BE2C (cell line): ENCODE measurements at regions not wholly inside any gene's neighbourhood (a gene's known extent, or its start where the extent isn't known, plus 50 kb on each side); places are given as distances from the start of the nearest gene placed in this dataset.

Source experiments
- DNase-seq: peaks from one replicate; pipeline ENCODE4 v3.0.0-alpha.2; 2020
- H3K27me3 ChIP-seq: fragments of 250-450 bp; sonication (Bioruptor Pico); 2 replicates; pipeline ENCODE4 v1.5.1; 2020; ENCODE audit warnings: mild to moderate bottlenecking
- H3K36me3 ChIP-seq: fragments of 250-450 bp; sonication (Bioruptor Pico); 2 replicates; pipeline ENCODE4 v1.5.1; 2020; ENCODE audit warnings: mild to moderate bottlenecking
- H3K4me1 ChIP-seq: fragments of 250-450 bp; sonication (Bioruptor Pico); 2 replicates; pipeline ENCODE4 v1.5.1; 2020
- H3K4me3 ChIP-seq: 2 replicates; pipeline ENCODE4 v1.5.1; 2011; ENCODE audit warnings: low read depth, low read length
- H3K9me3 ChIP-seq: fragments of 250-450 bp; sonication (Bioruptor Pico); 2 replicates; pipeline ENCODE4 v1.5.1; 2020
- CTCF ChIP-seq: IDR thresholded peaks from 2 replicates; pipeline ENCODE4 v1.5.1; 2012; ENCODE audit warnings: mild to moderate bottlenecking, low read depth, low read length

GRCh38 chr11:127223633-127224032 lies 223.1 kb upstream of the KIRREL3 start:
- H3K9me3 ChIP-seq = no peaks in the 10 kb centered on the region
- no peak for TF ChIP-seq CTCF

GRCh38 chr11:127223026-127223425 lies 222.5 kb upstream of the KIRREL3 start:
- H3K4me1 ChIP-seq = no peaks in the 10 kb centered on the region
- DNase-seq = no peak
- H3K4me3 ChIP-seq = no peak overlapping the region
- H3K27me3 ChIP-seq = no peaks in the 10 kb centered on the region
- TF ChIP-seq CTCF = no peak
- no peaks in the 10 kb centered on the region for H3K9me3 ChIP-seq
- H3K36me3 ChIP-seq = no peaks in the 10 kb centered on the region

More at GRCh38 chr11:127223633-127224032, 223.1 kb upstream of the KIRREL3 start:
- no peak for DNase-seq
- Histone ChIP-seq H3K4me3 (no peak overlapping the region), H3K4me1 (no peaks in the 10 kb centered on the region), H3K36me3 (no peaks in the 10 kb centered on the region), H3K27me3 (no peaks in the 10 kb centered on the region)

- TF ChIP-seq CTCF = no peak
- no peak for DNase-seq
- no peaks in the 10 kb centered on the region for H3K27me3 ChIP-seq
- H3K9me3 ChIP-seq = no peaks in the 10 kb centered on the region
- no peaks in the 10 kb centered on the region for H3K36me3 ChIP-seq
- H3K4me1 ChIP-seq = no peaks in the 10 kb centered on the region
- no peak overlapping the region for H3K4me3 ChIP-seq
These were observed 219.1 kb upstream of the KIRREL3 start for GRCh38 chr11:127219704-127220103.

- H3K27me3 ChIP-seq = no peaks in the 10 kb centered on the region
- TF ChIP-seq CTCF = no peak
These were observed 217.7 kb upstream of the KIRREL3 start for GRCh38 chr11:127218275-127218608.

GRCh38 chr11:127217452-127218274 lies 217.1 kb upstream of the KIRREL3 start:
- H3K27me3 ChIP-seq = no peaks in the 10 kb centered on the region
- no peaks in the 10 kb centered on the region for H3K4me1 ChIP-seq
- no peak for DNase-seq
- no peak overlapping the region for H3K4me3 ChIP-seq
- no peaks in the 10 kb centered on the region for H3K9me3 ChIP-seq
- no peaks in the 10 kb centered on the region for H3K36me3 ChIP-seq
- no peak for TF ChIP-seq CTCF

More at GRCh38 chr11:127218275-127218608, 217.7 kb upstream of the KIRREL3 start:
- no peaks in the 10 kb centered on the region for H3K36me3 ChIP-seq
- DNase-seq = no peak
- no peaks in the 10 kb centered on the region for H3K9me3 ChIP-seq
- no peaks in the 10 kb centered on the region for H3K4me1 ChIP-seq
- no peak overlapping the region for H3K4me3 ChIP-seq

GRCh38 chr11:127205688-127206217 lies 205.2 kb upstream of the KIRREL3 start:
- H3K4me1 ChIP-seq = no peaks in the 10 kb centered on the region
- no peak for DNase-seq
- no peaks in the 10 kb centered on the region for H3K36me3 ChIP-seq
- no peaks in the 10 kb centered on the region; the same call in 1 of the 2 replicates for H3K9me3 ChIP-seq
- no peak for TF ChIP-seq CTCF
- H3K4me3 ChIP-seq = no peak overlapping the region
- no peaks in the 10 kb centered on the region for H3K27me3 ChIP-seq
